Fibroblast of skin of abdomen (primary cell): ENCODE measurements at regions not wholly inside any gene's neighbourhood (a gene's known extent, or its start where the extent isn't known, plus 50 kb on each side); places are given as distances from the start of the nearest gene placed in this dataset.
"Not testable (repeated sequence)": the region's sequence is repeated elsewhere in the genome, so short reads cannot be mapped to it uniquely, and the experiment has no call there.

Experiments
- DNase-seq: peaks from one replicate; pipeline ENCODE4 v3.0.0-alpha.2; 2013

- no peak for DNase-seq
These were observed 85.9 kb upstream of the TRIM24 start for GRCh38 chr7:138374119-138374693.

- DNase-seq: no peak
These were observed 82.8 kb upstream of the TRIM24 start for GRCh38 chr7:138377306-138377705.

- DNase-seq: no peak
These were observed 81.1 kb upstream of the TRIM24 start for GRCh38 chr7:138378741-138379559.

- no peak for DNase-seq
These were observed 77.0 kb upstream of the TRIM24 start for GRCh38 chr7:138382862-138383565.

GRCh38 chr7:138386821-138387220 is 73.2 kb upstream of the TRIM24 start:
- DNase-seq: no peak

GRCh38 chr7:138387755-138388475 is 72.1 kb upstream of the TRIM24 start:
- no peak for DNase-seq

- DNase-seq: no peak
These were observed 71.2 kb upstream of the TRIM24 start for GRCh38 chr7:138388673-138389491.

GRCh38 chr7:138395763-138396162 is 64.3 kb upstream of the TRIM24 start:
- DNase-seq: no peak

- DNase-seq: no peak
These were observed 63.6 kb upstream of the TRIM24 start for GRCh38 chr7:138396251-138397070.

GRCh38 chr7:138397071-138397433 is 63.0 kb upstream of the TRIM24 start:
- DNase-seq: not testable (repeated sequence)

GRCh38 chr7:138398857-138399256 is 61.2 kb upstream of the TRIM24 start:
- DNase-seq: no peak

GRCh38 chr7:138400400-138400886 is 59.6 kb upstream of the TRIM24 start:
- no peak for DNase-seq

- DNase-seq: no peak
These were observed 57.3 kb upstream of the TRIM24 start for GRCh38 chr7:138402749-138403148.

GRCh38 chr7:138405496-138405895 is 54.6 kb upstream of the TRIM24 start:
- no peak for DNase-seq

GRCh38 chr7:138407792-138408191 is 52.3 kb upstream of the TRIM24 start:
- no peak for DNase-seq
